Esophagus muscularis mucosa (tissue), 4 donors: ENCODE measurements at regions not wholly inside any gene's neighbourhood (a gene's known extent, or its start where the extent isn't known, plus 50 kb on each side); places are given as distances from the start of the nearest gene placed in this dataset.

Source experiments
- DNase-seq: peaks from one replicate; pipeline ENCODE4 v3.0.0-alpha.2; 2017; ENCODE audit errors: extremely low spot score
- H3K27ac ChIP-seq, 4 donors: fragments of 200-600 bp; sonication (generic); replicated peaks in 1 of 4; 1 replicate in 3 of 4; 2 replicates in 1 of 4; pipeline ENCODE4 v1.5.1; 2016 to 2019; ENCODE audit warnings: mild to moderate bottlenecking in 1 of 4
- H3K27me3 ChIP-seq, 4 donors: fragments of 200-600 bp; sonication (generic); one replicate each; pipeline versions ENCODE4 v1.5.1 to v1.6.0; 2016 to 2019
- H3K36me3 ChIP-seq, 4 donors: fragments of 200-600 bp; sonication (generic); one replicate each; pipeline ENCODE4 v1.5.1; 2016 to 2019
- H3K4me1 ChIP-seq, 4 donors: fragments of 200-600 bp; sonication (generic); one replicate each; pipeline ENCODE4 v1.5.1; 2016 to 2019
- H3K4me3 ChIP-seq, 4 donors: fragments of 200-600 bp; sonication (generic); 1 replicate in 2 of 4; 2 replicates in 2 of 4; pipeline ENCODE4 v1.5.1; 2016 to 2019; ENCODE audit warnings: mild to moderate bottlenecking in 4 of 4, moderate library complexity in 1 of 4
- H3K9me3 ChIP-seq, 4 donors: fragments of 200-600 bp; sonication (generic); 1 replicate in 3 of 4; 2 replicates in 1 of 4; pipeline ENCODE4 v1.5.1; 2016 to 2019
- EP300 ChIP-seq: sonication (generic); formaldehyde crosslinking; IDR thresholded peaks from one replicate; pipeline ENCODE4 v1.6.1; 2017; ENCODE audit warnings: antibody characterized with exemption
- POLR2A ChIP-seq: fragments of 450-650 bp; IDR thresholded peaks from one replicate; pipeline ENCODE4 v1.6.1; 2017; ENCODE audit warnings: antibody characterized with exemption, moderate library complexity, mild to moderate bottlenecking, low read depth
- POLR2AphosphoS5 ChIP-seq, 2 donors: sonication (generic); formaldehyde crosslinking; IDR thresholded peaks; one replicate each; pipeline ENCODE4 v1.6.1; 2017; ENCODE audit warnings: antibody characterized with exemption in 2 of 2
- WGBS: methylation state at CpG from one replicate; pipeline ENCODE4 v1.1.5; 2018; 5-methylcytosine and 5-hydroxymethylcytosine counted together
- intact Hi-C: fragments of 100-400 bp; cut with DNase I; formaldehyde crosslinking; loops from one replicate; pipeline ENCODE4 v1.15.1; 2023
- TF ChIP-seq, protein P1 (sequence below), 3 experiments: fragments of 200-600 bp in 2 of 3; fragments of 450-650 bp in 1 of 3; sonication (generic) in 2 of 3; IDR thresholded peaks; one replicate each; pipeline ENCODE4 v1.5.1; 2017 to 2019; ENCODE audit warnings: antibody characterized with exemption in 3 of 3, mild to moderate bottlenecking in 2 of 3, moderate library complexity in 1 of 3

DNA sequence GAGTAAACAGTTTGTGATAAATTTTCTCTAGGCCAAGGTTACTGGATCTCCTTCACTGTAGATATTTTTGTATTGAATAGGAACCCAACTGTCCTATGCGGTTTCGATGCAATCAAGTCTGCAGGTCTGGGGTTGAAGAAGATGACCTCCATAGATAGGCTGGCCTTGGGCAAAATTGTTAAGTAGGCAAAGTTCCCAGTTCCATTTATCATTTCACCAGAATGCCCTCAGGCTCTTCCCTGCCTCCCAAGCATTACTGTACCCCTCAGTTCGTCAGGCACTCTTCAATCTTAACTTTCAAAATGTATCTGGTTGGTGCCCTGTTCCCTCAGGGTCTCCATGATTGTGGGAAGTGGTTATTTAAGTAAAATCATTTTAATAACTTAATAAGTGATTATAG lies 1802.9 kb upstream of the WWC1 start:
- 65% methylated on average over 3 of the region's 3 CpGs for WGBS

DNA sequence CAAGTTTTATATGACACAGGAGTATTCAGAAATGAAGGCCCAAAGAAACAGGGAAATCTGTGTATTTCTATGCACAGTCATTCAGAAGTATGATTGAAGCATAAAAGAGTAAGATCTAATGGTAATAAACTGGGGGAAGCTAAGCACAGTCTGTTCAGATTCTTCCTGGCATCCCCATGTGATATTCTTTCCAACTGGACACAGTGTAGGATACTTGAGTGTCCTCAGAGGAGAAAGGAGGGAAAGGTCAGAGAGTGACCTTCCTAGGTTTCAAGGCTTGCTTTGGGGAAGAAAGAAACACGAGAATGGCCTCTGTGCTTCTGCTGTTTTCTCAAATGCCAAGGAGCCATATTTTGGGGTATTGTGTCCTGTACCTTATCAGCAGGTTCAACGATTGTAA lies 1798.4 kb upstream of the WWC1 start:
- H3K4me3 ChIP-seq: no peak overlapping the region
- H3K4me1 ChIP-seq: no peaks in the 10 kb centered on the region
- no peaks in the 10 kb centered on the region for H3K36me3 ChIP-seq
- TF ChIP-seq POLR2A (no peak), POLR2AphosphoS5 (IDR thresholded peaks at IDR 0.05) (no peak), EP300 (no peak)
- TF ChIP-seq, protein P1, sequence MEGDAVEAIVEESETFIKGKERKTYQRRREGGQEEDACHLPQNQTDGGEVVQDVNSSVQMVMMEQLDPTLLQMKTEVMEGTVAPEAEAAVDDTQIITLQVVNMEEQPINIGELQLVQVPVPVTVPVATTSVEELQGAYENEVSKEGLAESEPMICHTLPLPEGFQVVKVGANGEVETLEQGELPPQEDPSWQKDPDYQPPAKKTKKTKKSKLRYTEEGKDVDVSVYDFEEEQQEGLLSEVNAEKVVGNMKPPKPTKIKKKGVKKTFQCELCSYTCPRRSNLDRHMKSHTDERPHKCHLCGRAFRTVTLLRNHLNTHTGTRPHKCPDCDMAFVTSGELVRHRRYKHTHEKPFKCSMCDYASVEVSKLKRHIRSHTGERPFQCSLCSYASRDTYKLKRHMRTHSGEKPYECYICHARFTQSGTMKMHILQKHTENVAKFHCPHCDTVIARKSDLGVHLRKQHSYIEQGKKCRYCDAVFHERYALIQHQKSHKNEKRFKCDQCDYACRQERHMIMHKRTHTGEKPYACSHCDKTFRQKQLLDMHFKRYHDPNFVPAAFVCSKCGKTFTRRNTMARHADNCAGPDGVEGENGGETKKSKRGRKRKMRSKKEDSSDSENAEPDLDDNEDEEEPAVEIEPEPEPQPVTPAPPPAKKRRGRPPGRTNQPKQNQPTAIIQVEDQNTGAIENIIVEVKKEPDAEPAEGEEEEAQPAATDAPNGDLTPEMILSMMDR (IDR thresholded peaks at IDR 0.05): no peak
- intact Hi-C loops: no loop called here
- DNase-seq: no peak
- 63% methylated on average over 2 of the region's 2 CpGs for WGBS
- no peaks in the 10 kb centered on the region for H3K9me3 ChIP-seq
- H3K27ac ChIP-seq: no peak overlapping the region
- H3K27me3 ChIP-seq: no peaks in the 10 kb centered on the region

More for the DNA sequence above, 1802.9 kb upstream of the WWC1 start:
- Histone ChIP-seq H3K9me3 (peaks cover 0 to 2% (median under 1%) of the 10 kb centered on the region in 4 donors), H3K4me3 (no peak overlapping the region), H3K36me3 (no peaks in the 10 kb centered on the region), H3K27me3 (no peaks in the 10 kb centered on the region), H3K4me1 (no peaks in the 10 kb centered on the region), H3K27ac (no peak overlapping the region)
- DNase-seq: no peak
- no peak for TF ChIP-seq POLR2A
- TF ChIP-seq EP300: no peak
- no peak for TF ChIP-seq POLR2AphosphoS5 (IDR thresholded peaks at IDR 0.05)
- intact Hi-C loops: no loop called here

DNA sequence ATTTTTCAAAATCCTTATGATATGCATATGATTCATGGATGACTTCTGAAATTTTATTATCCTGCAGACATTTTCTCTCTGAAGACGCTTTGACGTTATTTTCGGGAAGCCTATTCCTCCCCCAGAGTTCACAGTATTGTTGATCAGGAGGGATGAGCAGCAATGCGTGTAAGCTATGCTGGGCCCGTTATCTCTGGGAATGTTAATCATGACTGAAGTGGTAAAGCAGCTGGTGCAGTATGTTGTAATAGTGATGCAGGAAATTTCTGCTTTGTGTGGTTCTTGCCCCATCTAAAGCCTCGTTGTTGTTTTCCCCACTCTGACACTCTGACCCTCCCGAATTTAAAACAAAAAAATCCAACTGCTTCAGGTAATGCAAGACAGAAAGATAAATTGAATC lies 1797.8 kb upstream of the WWC1 start:
- intact Hi-C loops: no loop called here
- TF ChIP-seq, protein P1 (IDR thresholded peaks at IDR 0.05): no peak
- no peak for TF ChIP-seq POLR2AphosphoS5 (IDR thresholded peaks at IDR 0.05)
- no peak for TF ChIP-seq POLR2A
- TF ChIP-seq EP300: no peak
- H3K36me3 ChIP-seq: no peaks in the 10 kb centered on the region
- no peak overlapping the region for H3K4me3 ChIP-seq
- DNase-seq: no peak
- no peaks in the 10 kb centered on the region for H3K4me1 ChIP-seq
- no peaks in the 10 kb centered on the region for H3K27me3 ChIP-seq
- H3K27ac ChIP-seq: no peak overlapping the region
- H3K9me3 ChIP-seq: no peaks in the 10 kb centered on the region
- 78% methylated on average over 7 of the region's 7 CpGs for WGBS

DNA sequence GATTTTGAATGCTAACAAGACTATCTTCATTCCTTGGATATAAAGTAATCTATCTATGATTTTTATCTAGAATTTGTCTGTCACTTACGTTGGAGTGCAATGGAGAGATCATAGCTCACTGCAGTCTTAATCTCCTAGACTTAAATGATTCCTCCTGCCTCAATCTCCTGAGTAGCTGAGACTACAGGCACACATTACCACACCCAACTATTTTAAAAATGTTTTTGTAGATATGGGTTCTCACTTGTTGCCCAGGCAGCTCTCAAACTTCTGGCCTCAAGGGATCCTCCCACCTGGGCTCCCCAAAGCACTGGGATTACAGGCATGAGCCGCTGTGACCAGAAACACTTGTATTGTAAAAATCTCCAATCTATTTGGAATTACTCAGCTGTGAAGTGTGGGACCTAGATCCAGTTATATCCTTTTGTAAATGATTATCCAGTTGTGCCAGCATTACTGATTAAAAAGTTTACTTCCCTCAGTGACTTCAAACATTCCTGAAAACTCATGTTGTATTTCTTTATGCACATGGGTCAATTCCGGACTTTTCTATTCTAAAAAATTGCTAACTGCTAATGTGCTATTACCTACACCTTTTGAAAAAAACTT lies 1793.8 kb upstream of the WWC1 start:
- no peak overlapping the region for H3K4me3 ChIP-seq
- WGBS: 55% methylated on average over 3 of the region's 3 CpGs
- no peaks in the 10 kb centered on the region for H3K9me3 ChIP-seq
- no peaks in the 10 kb centered on the region for H3K4me1 ChIP-seq
- TF ChIP-seq POLR2A: no peak
- no peak for TF ChIP-seq POLR2AphosphoS5 (IDR thresholded peaks at IDR 0.05)
- TF ChIP-seq, protein P1 (IDR thresholded peaks at IDR 0.05): no peak
- TF ChIP-seq EP300: no peak
- no peak for DNase-seq
- H3K27ac ChIP-seq: no peak overlapping the region
- no peaks in the 10 kb centered on the region for H3K36me3 ChIP-seq
- H3K27me3 ChIP-seq: no peaks in the 10 kb centered on the region
- intact Hi-C loops: no loop called here

DNA sequence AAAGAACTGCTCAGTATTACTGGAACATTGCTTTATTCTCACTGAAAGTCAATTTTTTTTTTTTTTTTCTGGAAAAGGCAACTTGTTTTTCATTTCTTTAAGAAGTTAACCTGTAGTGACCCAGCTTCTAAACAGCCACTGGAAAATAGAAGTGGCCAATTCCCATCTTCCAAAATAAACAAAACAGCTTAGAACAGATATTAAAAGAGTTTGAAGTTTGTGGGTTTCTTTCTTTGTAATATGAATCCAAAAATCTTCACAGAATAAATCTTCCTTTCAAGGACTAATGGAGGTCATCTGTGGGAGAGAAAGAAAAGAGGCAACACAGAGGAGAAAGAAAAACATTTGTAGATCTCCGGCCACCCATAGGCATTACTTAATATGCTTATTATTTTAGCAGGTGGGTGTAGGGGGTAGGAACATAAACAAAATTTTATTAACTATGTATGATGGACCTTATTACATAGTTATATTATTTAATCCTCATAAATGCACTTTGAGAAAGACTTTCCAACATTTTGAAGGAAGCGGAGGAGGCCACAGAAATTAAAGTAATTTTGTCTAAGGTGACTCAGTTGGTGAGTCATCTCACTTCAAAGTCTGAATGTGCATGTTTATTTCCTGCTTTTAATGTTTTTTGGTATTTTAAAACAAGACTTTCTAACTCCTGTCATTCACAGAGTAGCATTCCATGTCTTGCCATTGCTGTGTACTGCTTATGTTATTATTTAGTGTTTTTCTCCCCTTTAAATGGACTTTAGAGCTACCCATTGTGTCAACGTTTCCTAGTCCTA lies 1791.8 kb upstream of the WWC1 start:
- H3K36me3 ChIP-seq: no peaks in the 10 kb centered on the region
- no peak overlapping the region for H3K4me3 ChIP-seq
- 81% methylated on average over 3 of the region's 3 CpGs for WGBS
- no peaks in the 10 kb centered on the region for H3K4me1 ChIP-seq
- no peak for DNase-seq
- H3K9me3 ChIP-seq: no peaks in the 10 kb centered on the region
- intact Hi-C loops: no loop called here
- H3K27ac ChIP-seq: no peak overlapping the region
- TF ChIP-seq EP300 (no peak), POLR2AphosphoS5 (IDR thresholded peaks at IDR 0.05) (no peak), POLR2A (no peak)
- TF ChIP-seq, protein P1 (IDR thresholded peaks at IDR 0.05): no peak
- H3K27me3 ChIP-seq: no peaks in the 10 kb centered on the region
